ENCODE measurements at regions not wholly inside any gene's neighbourhood (a gene's known extent, or its start where the extent isn't known, plus 50 kb on each side); places are given as distances from the start of the nearest gene placed in this dataset.

- TF ChIP-seq CTCF (IDR thresholded peaks at IDR 0.05; ENCODE audit: control insufficient read depth, insufficient read depth, low read depth, low read length, missing control alignments) = peak; percentile 12
- DNase-seq (ENCODE audit: low read depth) = no peak
Measured at GRCh38 chr15:37682304-37682703, 252.1 kb upstream of the TMCO5A start.

GRCh38 chr15:37691911-37692310 lies 242.5 kb upstream of the TMCO5A start:
- DNase-seq (ENCODE audit: low read depth) = no peak
- H3K4me3 ChIP-seq (ENCODE audit: control insufficient read depth, low read depth, low read length) = no peak overlapping the region
- no peak for TF ChIP-seq CTCF (IDR thresholded peaks at IDR 0.05; ENCODE audit: control insufficient read depth, insufficient read depth, low read depth, low read length, missing control alignments)

More at GRCh38 chr15:37682304-37682703, 252.1 kb upstream of the TMCO5A start:
- H3K4me3 ChIP-seq (ENCODE audit: control insufficient read depth, low read depth, low read length) = no peak overlapping the region

GRCh38 chr15:37693926-37694325 lies 240.5 kb upstream of the TMCO5A start:
- no peak for TF ChIP-seq CTCF (IDR thresholded peaks at IDR 0.05; ENCODE audit: control insufficient read depth, insufficient read depth, low read depth, low read length, missing control alignments)
- DNase-seq (ENCODE audit: low read depth) = no peak
- no peak overlapping the region for H3K4me3 ChIP-seq (ENCODE audit: control insufficient read depth, low read depth, low read length)

GRCh38 chr15:37695719-37696118 lies 238.7 kb upstream of the TMCO5A start:
- DNase-seq (ENCODE audit: low read depth) = no peak
- H3K4me3 ChIP-seq (ENCODE audit: control insufficient read depth, low read depth, low read length) = no peak overlapping the region
- no peak for TF ChIP-seq CTCF (IDR thresholded peaks at IDR 0.05; ENCODE audit: control insufficient read depth, insufficient read depth, low read depth, low read length, missing control alignments)

GRCh38 chr15:37698679-37699078 lies 235.8 kb upstream of the TMCO5A start:
- H3K4me3 ChIP-seq (ENCODE audit: control insufficient read depth, low read depth, low read length) = no peak overlapping the region
- DNase-seq (ENCODE audit: low read depth) = no peak
- peak; percentile 22 for TF ChIP-seq CTCF (IDR thresholded peaks at IDR 0.05; ENCODE audit: control insufficient read depth, insufficient read depth, low read depth, low read length, missing control alignments)

GRCh38 chr15:37701230-37701629 lies 233.2 kb upstream of the TMCO5A start:
- DNase-seq (ENCODE audit: low read depth) = no peak
- TF ChIP-seq CTCF (IDR thresholded peaks at IDR 0.05; ENCODE audit: control insufficient read depth, insufficient read depth, low read depth, low read length, missing control alignments) = no peak
- H3K4me3 ChIP-seq (ENCODE audit: control insufficient read depth, low read depth, low read length) = no peak overlapping the region

- DNase-seq (ENCODE audit: low read depth) = no peak
- no peak overlapping the region for H3K4me3 ChIP-seq (ENCODE audit: control insufficient read depth, low read depth, low read length)
- no peak for TF ChIP-seq CTCF (IDR thresholded peaks at IDR 0.05; ENCODE audit: control insufficient read depth, insufficient read depth, low read depth, low read length, missing control alignments)
Measured at GRCh38 chr15:37709669-37710068, 224.8 kb upstream of the TMCO5A start.

Measured in AG09309 (cell line).